ENCODE measurements at regions not wholly inside any gene's neighbourhood (a gene's known extent, or its start where the extent isn't known, plus 50 kb on each side); places are given as distances from the start of the nearest gene placed in this dataset.

DNA sequence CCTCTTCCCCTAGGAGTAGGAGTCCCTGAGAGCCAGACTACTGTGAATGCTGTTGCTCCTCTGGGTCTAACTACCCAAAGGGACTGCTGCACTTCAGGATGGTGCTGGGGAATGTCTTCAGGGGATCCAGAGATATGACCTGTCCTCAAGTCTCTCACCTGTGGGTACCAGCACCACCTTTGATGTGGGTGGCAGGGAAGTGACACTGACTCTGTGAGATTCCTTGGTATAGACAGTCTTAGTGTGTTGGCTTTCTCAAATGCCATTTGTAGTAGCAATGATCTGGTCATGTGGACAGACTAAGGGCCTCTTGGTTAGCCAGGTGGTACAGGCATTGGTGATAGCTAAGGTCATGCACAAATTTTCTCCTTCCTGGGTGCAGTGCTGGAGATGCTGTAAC, 108.9 kb upstream of the ADAMTS3 start:
- TF ChIP-seq, protein P1, sequence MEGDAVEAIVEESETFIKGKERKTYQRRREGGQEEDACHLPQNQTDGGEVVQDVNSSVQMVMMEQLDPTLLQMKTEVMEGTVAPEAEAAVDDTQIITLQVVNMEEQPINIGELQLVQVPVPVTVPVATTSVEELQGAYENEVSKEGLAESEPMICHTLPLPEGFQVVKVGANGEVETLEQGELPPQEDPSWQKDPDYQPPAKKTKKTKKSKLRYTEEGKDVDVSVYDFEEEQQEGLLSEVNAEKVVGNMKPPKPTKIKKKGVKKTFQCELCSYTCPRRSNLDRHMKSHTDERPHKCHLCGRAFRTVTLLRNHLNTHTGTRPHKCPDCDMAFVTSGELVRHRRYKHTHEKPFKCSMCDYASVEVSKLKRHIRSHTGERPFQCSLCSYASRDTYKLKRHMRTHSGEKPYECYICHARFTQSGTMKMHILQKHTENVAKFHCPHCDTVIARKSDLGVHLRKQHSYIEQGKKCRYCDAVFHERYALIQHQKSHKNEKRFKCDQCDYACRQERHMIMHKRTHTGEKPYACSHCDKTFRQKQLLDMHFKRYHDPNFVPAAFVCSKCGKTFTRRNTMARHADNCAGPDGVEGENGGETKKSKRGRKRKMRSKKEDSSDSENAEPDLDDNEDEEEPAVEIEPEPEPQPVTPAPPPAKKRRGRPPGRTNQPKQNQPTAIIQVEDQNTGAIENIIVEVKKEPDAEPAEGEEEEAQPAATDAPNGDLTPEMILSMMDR (IDR thresholded peaks at IDR 0.05) = no peak
- TF ChIP-seq POLR2A (IDR thresholded peaks at IDR 0.05) (no peak), POLR2AphosphoS5 (IDR thresholded peaks at IDR 0.05) (no peak)

All from breast epithelium (tissue), 3 donors.